ENCODE measurements at regions not wholly inside any gene's neighbourhood (a gene's known extent, or its start where the extent isn't known, plus 50 kb on each side); places are given as distances from the start of the nearest gene placed in this dataset.

- no peak for TF ChIP-seq POLR2A (IDR thresholded peaks at IDR 0.05)
- TF ChIP-seq POLR2AphosphoS5 (IDR thresholded peaks at IDR 0.05), result no peak
Measured at GRCh38 chr10:90992462-90992861, 71.6 kb upstream of the ANKRD1 start.
